ENCODE measurements at regions not wholly inside any gene's neighbourhood (a gene's known extent, or its start where the extent isn't known, plus 50 kb on each side); places are given as distances from the start of the nearest gene placed in this dataset.
"Not testable (repeated sequence)": the region's sequence is repeated elsewhere in the genome, so short reads cannot be mapped to it uniquely, and the experiment has no call there.

GRCh38 chr4:138113819-138114400 is 128.2 kb downstream of the SLC7A11 start:
- no peak for DNase-seq (ENCODE audit: low read depth in 3 of 3)

- not testable (repeated sequence) for DNase-seq (ENCODE audit: low read depth in 3 of 3)
Observed at GRCh38 chr4:138112890-138113289, 129.3 kb downstream of the SLC7A11 start.

GRCh38 chr4:138112389-138112788 is 129.8 kb downstream of the SLC7A11 start:
- no peak for DNase-seq (ENCODE audit: low read depth in 3 of 3)

- no peak for DNase-seq (ENCODE audit: low read depth in 3 of 3)
Observed at GRCh38 chr4:138111462-138112000, 130.6 kb downstream of the SLC7A11 start.

- no peak for DNase-seq (ENCODE audit: low read depth in 3 of 3)
Observed at GRCh38 chr4:138110815-138111214, 131.3 kb downstream of the SLC7A11 start.

- DNase-seq (ENCODE audit: low read depth in 3 of 3): no peak
Observed at GRCh38 chr4:138107023-138107422, 135.1 kb downstream of the SLC7A11 start.

DNA sequence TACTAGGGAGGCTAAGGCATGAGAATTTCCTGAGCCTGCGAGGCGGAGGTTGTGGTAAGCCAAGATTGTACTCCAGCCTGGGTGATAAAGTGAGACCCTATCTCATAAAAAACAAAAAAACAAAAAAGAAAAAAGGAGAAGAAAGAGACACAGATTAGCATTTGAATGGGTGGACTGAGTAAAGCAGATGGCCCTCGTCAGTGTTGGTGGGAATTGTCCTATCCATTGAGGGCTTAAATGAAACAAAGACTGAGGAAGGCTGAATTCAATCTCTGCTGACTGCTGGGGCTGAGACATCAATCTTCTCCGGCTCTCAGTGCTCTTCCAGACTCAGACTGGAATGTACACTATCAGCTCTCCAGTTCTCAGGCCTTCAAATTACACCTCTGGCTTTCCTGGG is 136.8 kb downstream of the SLC7A11 start:
- no peak for DNase-seq (ENCODE audit: low read depth in 3 of 3)

GRCh38 chr4:138104284-138104680 is 137.9 kb downstream of the SLC7A11 start:
- no peak for DNase-seq (ENCODE audit: low read depth in 3 of 3)

- DNase-seq (ENCODE audit: low read depth in 3 of 3): no peak
Observed at GRCh38 chr4:138103597-138104283, 138.4 kb downstream of the SLC7A11 start.

GRCh38 chr4:138099385-138099784 is 142.8 kb downstream of the SLC7A11 start:
- DNase-seq (ENCODE audit: low read depth in 3 of 3): no peak

GRCh38 chr4:138097912-138098600 is 144.1 kb downstream of the SLC7A11 start:
- no peak for DNase-seq (ENCODE audit: low read depth in 3 of 3)

DNA sequence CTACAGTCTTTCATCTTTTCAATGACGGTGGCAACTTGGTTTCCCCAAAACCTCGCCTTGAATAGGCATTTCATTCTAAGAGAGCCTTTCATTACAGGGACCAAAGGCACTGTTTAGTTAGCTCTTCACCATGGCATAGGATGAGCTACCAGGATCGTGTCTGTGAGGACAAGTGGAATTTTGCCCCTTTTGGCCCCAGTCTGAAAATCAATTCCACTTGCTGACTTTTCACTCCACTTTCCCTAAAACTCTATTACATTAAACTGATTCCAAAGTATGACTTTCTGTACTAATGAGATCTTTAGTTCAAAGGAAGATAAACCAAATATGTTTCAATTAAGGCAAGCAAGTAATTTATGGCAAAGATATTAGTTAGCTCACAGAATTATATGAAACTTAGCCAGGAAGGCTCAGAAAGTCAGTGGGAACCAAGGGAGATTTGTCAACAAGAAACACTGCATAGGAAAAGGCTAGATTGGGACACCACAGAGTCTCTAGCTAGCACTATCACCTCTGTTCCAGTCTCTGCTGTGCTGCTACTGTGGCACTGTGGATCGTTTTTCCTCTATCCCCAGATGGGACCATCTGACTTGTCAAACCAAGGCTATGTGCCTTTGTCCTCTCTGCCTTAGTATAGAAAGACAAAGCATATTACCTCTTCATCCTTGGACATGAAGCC is 145.6 kb downstream of the SLC7A11 start:
- DNase-seq (ENCODE audit: low read depth in 3 of 3): no peak

- DNase-seq (ENCODE audit: low read depth in 3 of 3): no peak
Observed at GRCh38 chr4:138095378-138095777, 146.8 kb downstream of the SLC7A11 start.

DNA sequence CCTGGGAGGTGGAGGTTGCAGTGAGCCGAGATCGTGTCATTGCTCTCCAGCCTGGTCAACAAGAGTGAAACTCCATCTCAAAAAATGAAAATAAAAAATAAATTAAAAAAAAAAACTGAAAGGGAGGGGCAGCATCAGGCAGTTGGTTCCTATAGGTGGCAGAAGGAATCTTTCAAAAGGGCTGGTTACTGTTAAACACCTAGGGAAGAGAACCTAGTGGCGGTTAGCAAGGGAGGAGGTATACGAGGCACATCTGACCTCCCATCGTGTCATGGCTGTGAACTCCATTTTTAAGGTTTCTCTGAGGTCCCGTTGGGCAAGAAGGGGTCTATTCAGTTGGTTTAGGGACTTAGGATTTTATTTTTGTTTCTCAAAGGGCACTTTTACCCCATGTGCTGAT is 150.1 kb downstream of the SLC7A11 start:
- no peak for DNase-seq (ENCODE audit: low read depth in 3 of 3)

DNA sequence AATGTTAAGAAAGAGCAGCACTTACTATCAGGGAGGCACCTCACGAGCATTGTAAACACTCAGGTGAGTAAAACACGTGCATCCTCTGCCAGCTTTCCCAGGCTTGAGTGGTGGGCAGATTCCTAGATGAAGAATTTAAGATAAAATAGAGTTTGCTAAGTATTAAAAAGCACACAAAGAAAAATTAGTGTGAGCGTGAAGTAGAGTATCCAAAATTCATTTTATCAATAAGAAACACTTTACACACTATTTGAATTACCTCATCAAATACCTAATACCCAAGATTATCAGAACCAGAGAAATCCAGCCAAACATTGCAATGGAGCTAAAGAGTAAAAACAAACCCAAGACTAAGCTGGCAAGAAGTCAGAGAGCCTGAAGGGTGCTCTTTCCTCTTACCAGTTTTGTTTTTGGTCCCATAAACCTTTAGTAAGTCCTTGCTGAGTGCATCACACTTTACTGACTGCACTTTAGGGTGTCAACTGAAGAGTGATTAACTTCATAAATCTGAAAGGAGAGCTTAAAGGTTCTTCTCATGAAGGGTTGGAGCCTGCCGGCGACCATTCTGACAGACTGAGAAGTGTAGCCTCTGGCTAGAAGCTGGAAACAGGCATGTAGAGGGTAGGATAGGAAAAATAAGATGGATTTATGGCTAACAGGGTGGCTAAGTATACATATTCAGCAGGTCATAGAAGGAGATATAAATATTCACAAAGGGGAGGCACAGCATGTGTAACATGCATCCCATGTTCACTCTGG is 151.1 kb downstream of the SLC7A11 start:
- DNase-seq (ENCODE audit: low read depth in 3 of 3): no peak

GRCh38 chr4:138090150-138090917 is 151.8 kb downstream of the SLC7A11 start:
- peak in 1 of 3 experiments; percentile 1 for DNase-seq (ENCODE audit: low read depth in 3 of 3)

GRCh38 chr4:138088449-138089208 is 153.5 kb downstream of the SLC7A11 start:
- no peak for DNase-seq (ENCODE audit: low read depth in 3 of 3)

GRCh38 chr4:138087066-138087719 is 155.0 kb downstream of the SLC7A11 start:
- no peak for DNase-seq (ENCODE audit: low read depth in 3 of 3)

DNA sequence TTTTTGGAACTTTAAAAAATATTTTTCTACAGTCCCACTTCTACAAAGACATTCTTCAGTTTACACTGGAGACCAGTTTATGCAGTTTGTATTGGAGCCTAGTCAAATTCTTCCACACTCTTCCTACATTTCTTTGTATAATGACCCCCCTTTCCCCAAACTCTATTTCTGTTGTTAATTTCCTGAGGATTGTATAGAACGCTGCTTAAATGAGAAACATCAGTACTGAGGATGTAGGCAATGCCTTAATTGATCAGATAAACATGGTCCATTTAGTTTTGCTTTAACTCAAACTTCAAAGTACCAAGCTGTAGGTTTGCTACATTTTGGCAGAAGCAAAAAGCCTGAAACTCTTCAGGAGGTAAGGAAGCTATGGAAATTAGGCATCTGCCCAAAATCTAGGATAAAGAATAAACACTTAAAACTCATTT is 155.5 kb downstream of the SLC7A11 start:
- no peak for DNase-seq (ENCODE audit: low read depth in 3 of 3)
